ENCODE measurements at regions not wholly inside any gene's neighbourhood (a gene's known extent, or its start where the extent isn't known, plus 50 kb on each side); places are given as distances from the start of the nearest gene placed in this dataset.
"Not testable (repeated sequence)": the region's sequence is repeated elsewhere in the genome, so short reads cannot be mapped to it uniquely, and the experiment has no call there.

DNA sequence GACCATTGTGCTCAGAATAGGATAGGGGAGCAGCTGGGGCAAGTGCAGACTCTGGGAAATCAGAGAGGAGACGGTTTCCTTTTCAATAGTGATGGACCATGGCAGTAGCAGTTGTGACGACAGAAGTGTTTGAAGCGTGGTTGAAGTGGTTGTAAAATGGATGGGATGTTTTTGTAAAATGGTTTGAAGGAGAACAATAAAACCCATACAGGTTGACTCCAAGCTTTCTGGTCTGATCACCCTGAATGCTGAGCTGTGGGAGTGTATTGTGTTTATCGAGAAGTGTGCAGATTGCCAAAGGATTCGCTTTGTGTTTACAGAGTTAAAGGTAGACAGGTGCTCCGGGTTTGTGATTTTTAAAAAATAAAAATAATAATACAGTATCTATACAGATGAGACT is 255.2 kb upstream of the SULF2 start:
- Mint-ChIP-seq H3K9me3 (peaks cover 5 to 10% (median 8%) of the 10 kb centered on the region in 3 donors), H3K27me3 (peaks cover 2% of the 10 kb centered on the region), H3K36me3 (no peaks in the 10 kb centered on the region), H3K27ac (no peak overlapping the region), H3K4me3 (no peak overlapping the region), H3K4me1 (peaks cover 0 to 4% (median 0%) of the 10 kb centered on the region in 3 donors)

DNA sequence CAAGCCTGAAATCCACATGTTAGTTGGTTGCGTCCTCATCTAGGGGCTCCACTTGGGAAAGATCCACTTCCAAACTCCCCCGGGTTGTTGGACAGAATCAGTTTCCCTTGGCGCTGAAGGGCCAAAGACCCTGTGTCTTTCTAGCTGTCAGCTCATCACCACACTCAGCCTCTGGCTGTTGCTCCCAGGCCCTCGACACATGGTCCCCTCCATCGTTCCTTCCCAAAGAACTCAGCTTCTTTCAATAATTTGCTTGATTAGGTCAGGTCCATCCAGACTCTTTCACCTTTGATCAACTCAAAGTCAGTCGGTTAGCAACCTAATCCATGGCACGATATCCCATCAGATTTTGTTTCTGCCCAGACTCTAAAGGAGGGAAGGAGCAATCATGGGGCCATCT is 254.8 kb upstream of the SULF2 start:
- H3K4me3 Mint-ChIP-seq: peak overlapping the region in 1 of 4 donors; percentile 23
- no peaks in the 10 kb centered on the region for H3K36me3 Mint-ChIP-seq
- peaks cover 5 to 10% (median 8%) of the 10 kb centered on the region in 3 donors for H3K9me3 Mint-ChIP-seq
- H3K27ac Mint-ChIP-seq: no peak overlapping the region
- H3K4me1 Mint-ChIP-seq: peaks cover 0 to 4% (median 0%) of the 10 kb centered on the region in 3 donors
- peaks cover 4% of the 10 kb centered on the region for H3K27me3 Mint-ChIP-seq

DNA sequence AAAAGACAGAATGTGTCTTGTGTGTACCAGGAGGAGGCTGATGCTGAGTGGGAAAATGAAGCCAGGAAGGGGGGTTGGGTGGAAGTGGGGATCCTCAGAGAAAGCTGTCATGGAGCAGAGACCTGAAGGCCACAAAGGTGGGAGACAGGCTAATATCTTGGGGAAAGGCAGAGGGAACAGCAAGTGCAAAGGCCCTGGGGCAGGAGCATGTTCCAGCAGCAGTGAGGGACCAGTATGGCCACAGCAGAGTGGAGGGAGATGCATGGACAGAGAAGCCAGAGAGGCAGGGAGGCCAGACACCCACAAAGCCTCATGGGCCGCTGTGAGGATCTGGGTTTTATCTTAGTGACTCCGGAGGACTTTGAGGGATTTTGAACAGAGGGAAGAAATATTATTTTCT is 254.2 kb upstream of the SULF2 start:
- Mint-ChIP-seq H3K27ac (no peak overlapping the region), H3K4me3 (no peak overlapping the region)

DNA sequence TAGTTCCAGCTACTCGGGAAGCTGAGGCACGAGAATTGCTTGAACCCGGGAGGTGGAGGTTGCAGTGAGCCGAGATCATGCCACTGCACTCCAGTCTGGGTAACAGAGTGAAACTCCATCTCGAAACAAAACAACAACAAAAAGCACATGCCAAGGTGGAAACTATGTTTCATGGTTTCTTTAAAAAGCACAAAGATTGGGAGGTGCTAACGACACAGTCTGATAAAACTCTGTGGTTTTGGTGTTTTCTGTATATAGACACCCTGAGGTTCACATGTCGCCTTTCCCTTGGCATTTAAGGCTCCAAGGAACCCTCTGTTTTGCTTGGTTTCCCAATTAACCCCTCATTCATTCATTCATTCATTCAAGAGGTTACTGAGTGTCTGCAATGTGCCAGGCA is 253.4 kb upstream of the SULF2 start:
- H3K27me3 Mint-ChIP-seq: peaks cover 5% of the 10 kb centered on the region
- H3K4me3 Mint-ChIP-seq: no peak overlapping the region
- H3K4me1 Mint-ChIP-seq: peaks cover 0 to 7% (median 0%) of the 10 kb centered on the region in 3 donors
- no peak overlapping the region for H3K27ac Mint-ChIP-seq
- peaks cover 2% of the 10 kb centered on the region for H3K36me3 Mint-ChIP-seq
- H3K9me3 Mint-ChIP-seq: peaks cover 5 to 10% (median 8%) of the 10 kb centered on the region in 3 donors

More for the DNA sequence above, 254.2 kb upstream of the SULF2 start:
- H3K36me3 Mint-ChIP-seq: peaks cover 2% of the 10 kb centered on the region
- peaks cover 5 to 10% (median 8%) of the 10 kb centered on the region in 3 donors for H3K9me3 Mint-ChIP-seq
- peaks cover 0 to 7% (median 0%) of the 10 kb centered on the region in 3 donors for H3K4me1 Mint-ChIP-seq
- H3K27me3 Mint-ChIP-seq: peaks cover 5% of the 10 kb centered on the region

DNA sequence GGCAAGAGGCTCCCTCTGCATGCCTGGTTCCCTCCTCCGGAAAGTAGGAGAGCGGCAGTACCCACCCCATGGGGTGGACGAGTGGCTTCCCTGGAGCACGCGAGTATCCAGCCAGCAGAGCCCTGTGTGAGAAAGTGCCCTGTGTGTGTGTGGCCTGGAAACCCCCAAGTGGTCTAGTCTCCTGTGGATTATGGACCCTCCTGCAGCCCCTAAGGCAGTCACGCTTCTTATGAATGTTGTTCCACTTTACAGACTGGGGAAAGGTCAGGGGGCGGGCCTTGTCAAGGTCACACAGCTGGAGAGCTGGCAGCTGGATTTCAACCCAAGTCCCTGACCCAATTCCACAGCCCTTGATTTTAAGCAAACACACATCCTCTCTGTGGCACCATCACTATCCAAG is 252.5 kb upstream of the SULF2 start:
- H3K36me3 Mint-ChIP-seq, H3K27ac Mint-ChIP-seq, H3K4me1 Mint-ChIP-seq, H3K27me3 Mint-ChIP-seq, H3K4me3 Mint-ChIP-seq: not testable (repeated sequence)
- peaks cover 5 to 14% (median 8%) of the 10 kb centered on the region in 3 donors for H3K9me3 Mint-ChIP-seq

DNA sequence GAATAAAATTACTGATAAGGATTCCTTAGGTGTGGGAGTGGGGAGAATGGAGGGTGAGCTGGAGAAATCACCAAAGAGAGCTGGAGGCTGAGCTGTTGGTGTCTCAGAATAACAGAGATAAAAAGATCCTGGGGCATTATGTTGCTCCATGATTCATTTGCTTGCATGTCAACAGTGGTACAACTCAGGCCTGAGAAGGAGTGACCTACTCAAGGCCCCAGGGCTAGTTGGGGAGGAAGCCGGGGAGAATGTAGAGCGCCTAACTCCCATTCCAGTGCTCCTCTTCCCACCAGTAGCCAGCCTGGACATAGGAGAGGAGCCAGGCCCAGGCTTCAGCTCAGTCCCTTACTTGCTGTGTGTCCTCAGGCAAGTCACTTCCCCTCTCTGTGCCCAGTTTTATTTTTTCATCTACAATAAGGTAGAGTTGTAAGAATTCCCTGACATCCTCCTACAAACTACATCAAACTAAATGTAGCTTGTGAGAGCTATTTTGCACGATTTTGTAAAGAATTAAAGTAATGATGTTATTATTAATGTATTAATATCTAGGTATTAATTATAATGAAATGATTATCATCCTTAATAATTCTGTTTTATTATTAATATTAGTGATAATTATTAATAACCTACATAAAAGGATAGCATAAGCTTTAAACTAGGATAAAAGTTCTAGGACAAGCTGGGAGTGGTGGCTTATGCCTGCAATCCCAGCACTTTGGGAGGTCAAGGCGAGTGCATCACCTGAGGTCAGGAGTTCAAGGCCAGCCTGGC is 250.9 kb upstream of the SULF2 start:
- peaks cover 2% of the 10 kb centered on the region for H3K36me3 Mint-ChIP-seq
- peaks cover 0 to 7% (median 0%) of the 10 kb centered on the region in 3 donors for H3K4me1 Mint-ChIP-seq
- H3K4me3 Mint-ChIP-seq: no peak overlapping the region

DNA sequence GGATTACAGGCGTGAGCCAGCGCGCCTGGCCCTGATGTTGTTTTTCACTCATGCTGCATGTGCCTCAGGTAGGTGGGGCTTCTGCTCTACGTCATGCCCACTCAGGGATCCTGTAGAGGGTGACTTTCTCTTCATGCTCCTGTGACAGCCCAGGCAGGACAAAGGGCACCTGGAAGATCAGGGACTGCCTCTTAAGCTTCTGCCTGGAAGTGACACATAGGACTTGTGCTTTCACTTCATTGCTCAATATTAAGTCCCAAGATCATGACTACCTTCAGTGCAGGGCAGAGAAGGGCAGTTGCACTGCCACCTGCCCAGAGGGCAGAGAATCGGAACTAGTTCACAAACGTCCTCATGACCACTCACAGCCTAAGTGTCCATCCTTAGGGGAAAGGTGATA is 249.5 kb upstream of the SULF2 start:
- Mint-ChIP-seq H3K27ac (no peak overlapping the region), H3K4me1 (peaks cover 0 to 3% (median 0%) of the 10 kb centered on the region in 3 donors), H3K36me3 (peaks cover 2% of the 10 kb centered on the region), H3K27me3 (peaks cover 7% of the 10 kb centered on the region), H3K9me3 (peaks cover 1 to 7% (median 2%) of the 10 kb centered on the region in 3 donors), H3K4me3 (no peak overlapping the region)

More for the DNA sequence above, 250.9 kb upstream of the SULF2 start:
- H3K27ac Mint-ChIP-seq: no peak overlapping the region
- H3K27me3 Mint-ChIP-seq: peaks cover 7% of the 10 kb centered on the region
- H3K9me3 Mint-ChIP-seq: peaks cover 5 to 14% (median 8%) of the 10 kb centered on the region in 3 donors

DNA sequence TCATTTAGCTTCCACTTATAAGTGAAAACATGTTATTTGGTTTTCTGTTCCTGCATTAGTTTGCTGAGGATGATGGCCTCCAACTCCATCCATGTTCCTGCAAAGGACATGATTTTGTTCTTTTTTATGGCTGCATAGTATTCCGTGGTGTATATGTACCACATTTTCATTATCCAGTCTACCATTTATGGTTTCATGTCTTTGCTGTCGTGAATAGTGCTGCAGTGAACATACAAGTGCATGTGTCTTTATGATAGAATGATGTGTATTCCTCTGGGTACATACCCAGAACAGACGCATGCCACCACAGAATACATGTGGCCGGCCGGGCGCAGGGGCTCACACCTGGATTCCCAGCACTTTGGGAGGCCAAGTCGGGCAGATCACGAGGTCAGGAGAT is 247.7 kb upstream of the SULF2 start:
- not testable (repeated sequence) for H3K4me1 Mint-ChIP-seq, H3K27ac Mint-ChIP-seq, H3K27me3 Mint-ChIP-seq, H3K36me3 Mint-ChIP-seq, H3K4me3 Mint-ChIP-seq, H3K9me3 Mint-ChIP-seq

DNA sequence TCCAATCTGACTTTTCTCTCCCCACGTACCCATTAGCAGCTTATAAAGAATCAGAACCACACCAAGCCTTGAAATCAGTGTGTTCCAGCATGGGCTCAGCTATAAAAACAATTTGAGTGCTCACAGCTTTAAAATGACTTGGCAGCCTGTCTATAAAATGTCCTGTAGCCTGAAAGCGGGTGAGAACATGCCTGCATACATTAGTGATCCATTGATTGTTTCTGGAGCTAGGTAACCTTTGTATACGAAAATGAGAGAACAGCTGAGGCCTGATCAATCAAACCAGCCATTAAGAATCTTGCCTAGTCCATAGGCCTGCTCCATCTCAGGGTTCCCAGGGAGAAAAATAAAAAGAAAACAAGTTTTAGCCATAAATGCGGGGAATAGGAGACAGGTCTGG is 245.8 kb upstream of the SULF2 start:
- Mint-ChIP-seq H3K4me3 (no peak overlapping the region), H3K27ac (peak overlapping the region in 1 of 3 donors; percentile 24), H3K36me3 (peaks cover 4% of the 10 kb centered on the region), H3K9me3 (peaks cover 0 to 4% (median 0%) of the 10 kb centered on the region in 3 donors), H3K4me1 (peaks cover 0 to 3% (median 0%) of the 10 kb centered on the region in 3 donors), H3K27me3 (peaks cover 7% of the 10 kb centered on the region)

DNA sequence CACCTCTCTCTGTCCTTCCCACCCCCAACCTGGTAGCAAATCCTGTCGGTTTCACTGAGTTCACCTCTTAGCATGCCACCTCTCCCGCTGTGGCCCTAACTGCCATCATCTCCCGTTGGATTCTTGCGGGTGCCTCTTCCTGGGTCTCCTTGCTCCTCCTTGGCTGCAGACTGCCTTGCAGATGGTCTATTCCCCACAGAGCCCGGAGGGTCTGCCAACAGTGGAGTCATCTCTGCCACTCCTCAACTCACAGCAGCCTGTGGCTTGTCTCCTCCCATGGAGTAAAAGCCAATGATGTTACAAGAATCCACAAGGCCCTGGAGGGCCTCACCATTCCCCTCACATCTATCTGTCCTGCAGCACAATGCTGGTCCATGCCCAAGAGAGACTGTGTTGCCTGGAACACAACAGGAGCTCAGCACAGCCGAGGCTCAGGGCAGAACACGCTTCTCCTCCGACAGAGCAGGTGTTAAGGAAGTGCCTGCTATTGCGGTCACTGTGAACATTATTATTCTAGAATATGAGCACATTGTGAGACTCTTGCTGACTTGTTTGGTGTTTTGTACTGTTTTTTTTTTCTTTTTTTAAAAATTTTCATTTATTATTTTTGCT is 241.8 kb upstream of the SULF2 start:
- peaks cover 0 to 8% (median 0%) of the 10 kb centered on the region in 3 donors for H3K9me3 Mint-ChIP-seq
- H3K4me3 Mint-ChIP-seq: no peak overlapping the region

DNA sequence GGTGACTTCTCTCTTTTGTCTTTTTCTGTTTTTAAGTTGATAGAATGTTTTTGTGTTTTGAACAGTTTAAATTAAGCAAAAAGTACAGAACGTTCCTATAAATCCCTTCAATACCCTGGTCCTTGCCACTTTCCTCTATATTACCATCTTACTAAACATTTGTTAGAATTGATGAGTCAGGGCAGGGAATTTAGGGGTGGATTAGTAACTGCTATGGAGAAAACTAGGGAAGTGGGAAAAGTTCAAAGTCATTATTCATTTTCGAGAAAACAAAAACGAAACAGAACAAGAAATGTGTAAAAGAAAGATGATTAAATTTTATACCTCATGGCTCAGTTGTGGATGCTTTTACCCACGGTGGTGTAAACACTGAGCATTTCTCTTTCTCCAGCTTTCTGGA is 240.4 kb upstream of the SULF2 start:
- Mint-ChIP-seq H3K36me3 (peaks cover 2% of the 10 kb centered on the region), H3K27ac (no peak overlapping the region), H3K9me3 (peaks cover 0 to 10% (median 0%) of the 10 kb centered on the region in 3 donors), H3K4me1 (peaks cover 0 to 5% (median 5%) of the 10 kb centered on the region in 3 donors), H3K4me3 (no peak overlapping the region), H3K27me3 (peaks cover 4% of the 10 kb centered on the region)

More for the DNA sequence above, 241.8 kb upstream of the SULF2 start:
- H3K27me3 Mint-ChIP-seq: peaks cover 4% of the 10 kb centered on the region
- H3K4me1 Mint-ChIP-seq: peaks cover 0 to 5% (median 5%) of the 10 kb centered on the region in 3 donors
- no peak overlapping the region for H3K27ac Mint-ChIP-seq
- H3K36me3 Mint-ChIP-seq: peaks cover 2% of the 10 kb centered on the region

DNA sequence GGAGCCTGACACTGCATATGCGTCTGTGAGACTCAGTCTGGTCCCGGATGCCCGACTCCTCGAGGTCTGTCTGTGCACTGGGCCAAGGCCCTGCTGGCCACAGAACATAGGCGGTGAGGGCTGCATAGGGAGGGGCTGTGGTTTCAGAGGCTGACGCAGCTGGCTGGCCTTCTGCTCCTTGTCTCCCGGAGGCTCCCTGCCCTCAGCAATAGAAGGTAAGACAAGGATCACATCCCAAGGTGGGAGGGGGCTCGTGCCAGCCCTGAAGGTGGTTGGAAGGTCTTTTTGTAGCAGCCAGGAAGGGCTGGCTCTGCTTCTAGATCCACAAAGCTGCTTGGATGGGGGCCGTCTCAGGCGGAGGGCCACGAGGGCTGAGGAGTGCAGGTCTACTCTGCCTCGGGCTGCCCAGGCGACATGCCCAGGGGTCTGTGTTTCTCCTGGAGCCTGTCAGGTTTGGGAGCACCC is 239.8 kb upstream of the SULF2 start:
- Mint-ChIP-seq H3K4me3 (no peak overlapping the region), H3K27me3 (peaks cover 8% of the 10 kb centered on the region), H3K4me1 (peaks cover 0 to 5% (median 5%) of the 10 kb centered on the region in 3 donors), H3K27ac (peak overlapping the region in 1 of 3 donors; percentile 18), H3K36me3 (peaks cover 2% of the 10 kb centered on the region), H3K9me3 (peaks cover 0 to 10% (median 0%) of the 10 kb centered on the region in 3 donors)

DNA sequence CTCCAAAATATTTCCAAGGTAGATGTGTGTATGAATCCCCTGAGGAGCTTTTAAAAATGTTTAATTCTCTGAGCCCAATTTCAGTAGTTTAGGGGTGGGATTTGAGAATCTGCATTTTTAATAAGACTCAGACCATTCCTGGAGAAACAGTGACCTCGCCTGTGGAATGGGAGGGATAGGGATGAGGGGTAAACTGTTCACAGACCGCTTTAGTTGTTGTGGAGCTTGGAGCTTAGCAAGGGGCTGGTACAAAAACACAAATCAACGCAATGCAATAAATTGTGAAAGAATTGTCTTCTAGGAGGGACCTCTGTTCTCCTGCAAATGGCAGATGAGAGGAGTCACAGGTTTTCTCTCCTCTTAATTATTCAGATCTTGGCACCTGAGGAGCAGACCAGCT is 239.3 kb upstream of the SULF2 start:
- Mint-ChIP-seq H3K27ac (peak overlapping the region in 1 of 3 donors; percentile 18), H3K9me3 (peaks cover 0 to 10% (median 0%) of the 10 kb centered on the region in 3 donors), H3K36me3 (peaks cover 2% of the 10 kb centered on the region), H3K4me1 (peaks cover 0 to 5% (median 5%) of the 10 kb centered on the region in 3 donors), H3K27me3 (peaks cover 9% of the 10 kb centered on the region), H3K4me3 (peak overlapping the region in 1 of 4 donors; percentile 19)

DNA sequence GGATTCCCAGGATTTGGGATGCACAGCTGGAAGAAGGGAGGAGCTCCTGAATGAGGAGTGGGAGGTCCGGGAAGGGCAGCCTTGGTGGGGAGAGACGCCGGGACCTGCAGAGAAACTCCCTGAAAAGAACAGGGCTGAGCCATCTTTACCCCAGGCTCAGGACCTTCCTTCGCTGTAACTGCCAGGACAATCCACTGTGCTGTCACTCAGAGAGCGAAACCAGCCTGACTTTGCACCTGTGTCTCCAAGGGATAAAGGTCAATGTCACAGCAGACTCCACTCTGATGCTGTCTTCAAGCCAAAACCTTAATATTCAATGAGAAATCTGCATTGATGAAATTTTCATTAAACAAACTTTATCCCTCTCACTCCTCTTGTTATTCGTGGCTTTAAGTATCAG is 235.4 kb upstream of the SULF2 start:
- not testable (repeated sequence) for H3K36me3 Mint-ChIP-seq

DNA sequence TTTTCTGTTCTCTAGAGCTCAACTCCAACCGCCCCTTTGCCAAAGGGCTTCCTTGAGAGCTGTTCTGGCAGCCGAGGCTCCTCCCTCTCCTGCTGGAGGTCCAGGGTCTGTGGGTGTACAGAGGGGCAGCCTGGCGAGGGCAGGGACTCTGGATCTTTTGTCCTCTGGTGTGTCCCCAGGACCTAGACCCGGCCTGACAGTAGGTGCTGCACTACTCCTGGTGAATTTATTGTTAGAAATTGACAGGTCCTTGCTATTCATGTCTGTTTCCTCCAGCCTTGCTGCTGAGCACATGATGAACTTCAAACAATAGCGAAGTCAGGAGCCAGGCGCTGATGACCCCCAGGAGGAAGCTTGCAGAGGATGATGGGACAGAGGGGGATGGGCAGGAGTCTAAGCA is 234.7 kb upstream of the SULF2 start:
- Mint-ChIP-seq H3K27ac (peak overlapping the region in 1 of 3 donors; percentile 21), H3K36me3 (no peaks in the 10 kb centered on the region), H3K9me3 (peaks cover 0 to 10% (median 2%) of the 10 kb centered on the region in 3 donors), H3K4me3 (no peak overlapping the region), H3K4me1 (peaks cover 0 to 9% (median 5%) of the 10 kb centered on the region in 3 donors), H3K27me3 (peaks cover 21% of the 10 kb centered on the region)

More for the DNA sequence above, 235.4 kb upstream of the SULF2 start:
- not testable (repeated sequence) for H3K4me3 Mint-ChIP-seq, H3K4me1 Mint-ChIP-seq, H3K9me3 Mint-ChIP-seq, H3K27ac Mint-ChIP-seq
- H3K27me3 Mint-ChIP-seq: peaks cover 21% of the 10 kb centered on the region

Data from IgD-negative memory B cell (primary cell).